ENCODE measurements at regions not wholly inside any gene's neighbourhood (a gene's known extent, or its start where the extent isn't known, plus 50 kb on each side); places are given as distances from the start of the nearest gene placed in this dataset.

- H3K27ac Mint-ChIP-seq = no peak overlapping the region
- H3K4me1 Mint-ChIP-seq = peaks cover 10% of the 10 kb centered on the region
- H3K4me3 Mint-ChIP-seq = no peak overlapping the region
- TF ChIP-seq CTCF (IDR thresholded peaks at IDR 0.05; ENCODE audit: unreplicated experiment in 3 of 3) = no peak
- no peaks in the 10 kb centered on the region for H3K27me3 Mint-ChIP-seq (ENCODE audit: low read depth)
- peaks cover 5% of the 10 kb centered on the region for H3K36me3 Mint-ChIP-seq (ENCODE audit: low read depth)
- H3K9me3 Mint-ChIP-seq = peaks cover 7% of the 10 kb centered on the region
These were observed 227.2 kb upstream of the SNX2 start for GRCh38 chr5:122547669-122548068.

- TF ChIP-seq CTCF (IDR thresholded peaks at IDR 0.05; ENCODE audit: unreplicated experiment in 3 of 3) = no peak
- no peak overlapping the region for H3K27ac Mint-ChIP-seq
- H3K9me3 Mint-ChIP-seq = peaks cover 13% of the 10 kb centered on the region
- H3K36me3 Mint-ChIP-seq (ENCODE audit: low read depth) = no peaks in the 10 kb centered on the region
- no peak overlapping the region for H3K4me3 Mint-ChIP-seq
- H3K27me3 Mint-ChIP-seq (ENCODE audit: low read depth) = peaks cover 7% of the 10 kb centered on the region
- H3K4me1 Mint-ChIP-seq = peaks cover 28% of the 10 kb centered on the region
These were observed 215.2 kb upstream of the SNX2 start for GRCh38 chr5:122559676-122560075.

- H3K27me3 Mint-ChIP-seq (ENCODE audit: low read depth) = peaks cover 7% of the 10 kb centered on the region
- TF ChIP-seq CTCF (IDR thresholded peaks at IDR 0.05; ENCODE audit: unreplicated experiment in 3 of 3) = no peak
- H3K4me3 Mint-ChIP-seq = no peak overlapping the region
- peaks cover 8% of the 10 kb centered on the region for H3K9me3 Mint-ChIP-seq
- H3K4me1 Mint-ChIP-seq = peaks cover 33% of the 10 kb centered on the region
- H3K36me3 Mint-ChIP-seq (ENCODE audit: low read depth) = no peaks in the 10 kb centered on the region
- H3K27ac Mint-ChIP-seq = peak overlapping the region in 1 of 3 experiments; percentile 13
These were observed 213.7 kb upstream of the SNX2 start for GRCh38 chr5:122561209-122561608.

- Mint-ChIP-seq H3K4me1 (peaks cover 33% of the 10 kb centered on the region), H3K27ac (no peak overlapping the region), H3K4me3 (no peak overlapping the region), H3K27me3 (ENCODE audit: low read depth) (peaks cover 7% of the 10 kb centered on the region), H3K36me3 (ENCODE audit: low read depth) (no peaks in the 10 kb centered on the region), H3K9me3 (no peaks in the 10 kb centered on the region)
- no peak for TF ChIP-seq CTCF (IDR thresholded peaks at IDR 0.05; ENCODE audit: unreplicated experiment in 3 of 3)
These were observed 209.5 kb upstream of the SNX2 start for GRCh38 chr5:122565331-122565730.

- Mint-ChIP-seq H3K9me3 (no peaks in the 10 kb centered on the region), H3K4me1 (peaks cover 16% of the 10 kb centered on the region), H3K27ac (peak overlapping the region in 2 of 3 experiments; percentile 3 to 5), H3K36me3 (ENCODE audit: low read depth) (no peaks in the 10 kb centered on the region), H3K4me3 (no peak overlapping the region), H3K27me3 (ENCODE audit: low read depth) (peaks cover 4% of the 10 kb centered on the region)
- no peak for TF ChIP-seq CTCF (IDR thresholded peaks at IDR 0.05; ENCODE audit: unreplicated experiment in 3 of 3)
These were observed 198.4 kb upstream of the SNX2 start for GRCh38 chr5:122576256-122577016.

- H3K9me3 Mint-ChIP-seq = no peaks in the 10 kb centered on the region
- no peaks in the 10 kb centered on the region for H3K36me3 Mint-ChIP-seq (ENCODE audit: low read depth)
- H3K4me3 Mint-ChIP-seq = no peak overlapping the region
- peak overlapping the region in 1 of 3 experiments; percentile 12 for H3K27ac Mint-ChIP-seq
- TF ChIP-seq CTCF (IDR thresholded peaks at IDR 0.05; ENCODE audit: unreplicated experiment in 3 of 3) = no peak
- H3K27me3 Mint-ChIP-seq (ENCODE audit: low read depth) = peaks cover 3% of the 10 kb centered on the region
- H3K4me1 Mint-ChIP-seq = peaks cover 17% of the 10 kb centered on the region
These were observed 193.3 kb upstream of the SNX2 start for GRCh38 chr5:122581629-122582028.
